WTC11 (cell line): ENCODE measurements at regions not wholly inside any gene's neighbourhood (a gene's known extent, or its start where the extent isn't known, plus 50 kb on each side); places are given as distances from the start of the nearest gene placed in this dataset.

Experiments used
- ATAC-seq: fragments of 200-7000 bp; cut with Tn5 transposase; 2 replicates; pipeline ENCODE4 v1.10.0; 2021; ENCODE audit warnings: mild to moderate bottlenecking, moderate library complexity
- CTCF ChIA-PET: fragments of 300-600 bp; sonication (Branson Sonifier 250); formaldehyde crosslinking; loops from one replicate; lab custom pipeline; 2021; ENCODE audit warnings: antibody characterized with exemption; lab: Charles Lee
- POLR2A ChIA-PET: fragments of 350-600 bp; sonication (Branson Sonifier 250); formaldehyde crosslinking; loops from one replicate; lab custom pipeline; 2021; ENCODE audit warnings: antibody characterized with exemption; lab: Charles Lee
- DNase-seq: peaks from one replicate; pipeline ENCODE4 v3.0.0; 2021; ENCODE audit warnings: low spot score
- H3K27ac Mint-ChIP-seq: 2 replicates; pipeline ENCODE4 v1.8.0; 2021; ENCODE audit warnings: mixed read lengths
- H3K27me3 Mint-ChIP-seq: 2 replicates; pipeline ENCODE4 v1.8.0; 2021; ENCODE audit warnings: low read depth, mild to moderate bottlenecking, moderate library complexity, mixed read lengths
- H3K36me3 Mint-ChIP-seq: 2 replicates; pipeline ENCODE4 v1.8.0; 2021; ENCODE audit warnings: mixed read lengths
- H3K4me1 Mint-ChIP-seq: 2 replicates; pipeline ENCODE4 v1.8.0; 2022; ENCODE audit warnings: mixed read lengths
- H3K4me3 Mint-ChIP-seq: 2 replicates; pipeline ENCODE4 v1.8.0; 2021; ENCODE audit warnings: mild to moderate bottlenecking, moderate library complexity, mixed read lengths
- H3K9me3 Mint-ChIP-seq: 2 replicates; pipeline ENCODE4 v1.8.0; 2021; ENCODE audit warnings: mixed read lengths
- CREB1 ChIP-seq: sonication (generic); formaldehyde crosslinking; IDR thresholded peaks from 2 replicates; pipeline ENCODE4 v1.8.0; 2023; ENCODE audit warnings: mild to moderate bottlenecking, missing genetic modification reagents
- CREM ChIP-seq: sonication (generic); formaldehyde crosslinking; IDR thresholded peaks from 2 replicates; pipeline ENCODE4 v1.8.1; 2022; ENCODE audit warnings: mild to moderate bottlenecking, missing genetic modification reagents, moderate library complexity
- FOXK1 ChIP-seq: sonication (generic); formaldehyde crosslinking; IDR thresholded peaks from 2 replicates; pipeline ENCODE4 v1.8.0; 2022; ENCODE audit warnings: mild to moderate bottlenecking, moderate library complexity, missing genetic modification reagents
- GABPB1 ChIP-seq: sonication (generic); formaldehyde crosslinking; IDR thresholded peaks from 2 replicates; pipeline ENCODE4 v1.8.1; 2023; ENCODE audit warnings: mild to moderate bottlenecking, missing genetic modification reagents
- NFYB ChIP-seq: sonication (generic); formaldehyde crosslinking; conservative IDR thresholded peaks from 2 replicates; pipeline ENCODE4 v1.8.0; 2022; ENCODE audit warnings: low read depth, missing genetic modification reagents
- RELA ChIP-seq: sonication (generic); formaldehyde crosslinking; IDR thresholded peaks from 2 replicates; pipeline ENCODE4 v1.8.1; 2022; ENCODE audit warnings: missing genetic modification reagents, mild to moderate bottlenecking, borderline replicate concordance
- SOX15 ChIP-seq: fragments of 250-450 bp; sonication (Bioruptor Pico); IDR thresholded peaks from 2 replicates; pipeline ENCODE4 v1.9.0; 2021; ENCODE audit warnings: mild to moderate bottlenecking
- TEAD1 ChIP-seq: sonication (generic); formaldehyde crosslinking; IDR thresholded peaks from 2 replicates; pipeline ENCODE4 v1.8.0; 2022; ENCODE audit warnings: mild to moderate bottlenecking, missing genetic modification reagents
- TEAD4 ChIP-seq: sonication (generic); formaldehyde crosslinking; IDR thresholded peaks from 2 replicates; pipeline ENCODE4 v1.8.0; 2022; ENCODE audit warnings: mild to moderate bottlenecking, missing genetic modification reagents
- ZMAT4 ChIP-seq: fragments of 250-450 bp; sonication (Bioruptor Pico); IDR thresholded peaks from 2 replicates; pipeline ENCODE4 v1.9.0; 2021; ENCODE audit warnings: mild to moderate bottlenecking
- ZNF138 ChIP-seq: sonication (generic); formaldehyde crosslinking; conservative IDR thresholded peaks from 2 replicates; pipeline ENCODE4 v1.8.1; 2022; ENCODE audit warnings: mild to moderate bottlenecking, moderate library complexity, missing genetic modification reagents
- ZNF396 ChIP-seq: fragments of 250-450 bp; sonication (Bioruptor Pico); IDR thresholded peaks from 2 replicates; pipeline ENCODE4 v1.8.0; 2021; ENCODE audit warnings: mild to moderate bottlenecking, moderate library complexity, borderline replicate concordance
- ZNF416 ChIP-seq: fragments of 250-450 bp; sonication (Bioruptor Pico); IDR thresholded peaks from 2 replicates; pipeline ENCODE4 v1.9.0; 2021; ENCODE audit warnings: mild to moderate bottlenecking, inconsistent platforms
- ZNF423 ChIP-seq: fragments of 250-450 bp; sonication (Bioruptor Pico); IDR thresholded peaks from 2 replicates; pipeline ENCODE4 v2.1.2; 2022; ENCODE audit warnings: mild to moderate bottlenecking, moderate library complexity
- TF ChIP-seq, protein P1 (sequence below): sonication (generic); formaldehyde crosslinking; IDR thresholded peaks from 2 replicates; pipeline ENCODE4 v1.8.1; 2023; ENCODE audit warnings: mild to moderate bottlenecking, moderate library complexity, missing genetic modification reagents
- TF ChIP-seq, protein P2 (sequence below): sonication (generic); formaldehyde crosslinking; IDR thresholded peaks from 2 replicates; pipeline ENCODE4 v1.8.1; 2022; ENCODE audit warnings: low read depth, missing genetic modification reagents, borderline replicate concordance
- TF ChIP-seq, protein P3 (sequence below): fragments of 250-450 bp; sonication (Bioruptor Pico); conservative IDR thresholded peaks from 2 replicates; pipeline ENCODE4 v1.9.0; 2021; ENCODE audit warnings: mild to moderate bottlenecking
- TF ChIP-seq, protein P4 (sequence below): sonication (generic); formaldehyde crosslinking; IDR thresholded peaks from 2 replicates; pipeline ENCODE4 v1.8.0; 2023; ENCODE audit warnings: missing genetic modification reagents
- TF ChIP-seq, protein P5 (sequence below): sonication (generic); formaldehyde crosslinking; IDR thresholded peaks from 2 replicates; pipeline ENCODE4 v1.8.1; 2022; ENCODE audit warnings: low read depth, mild to moderate bottlenecking, moderate library complexity, missing genetic modification reagents, borderline replicate concordance

GRCh38 chr10:33655165-33655815 lies 320.8 kb upstream of the NRP1 start:
- ChIA-PET POLR2A (no interaction called here), CTCF (no interaction called here)
- H3K27me3 Mint-ChIP-seq, result no peaks in the 10 kb centered on the region
- no peak overlapping the region for H3K27ac Mint-ChIP-seq
- H3K4me3 Mint-ChIP-seq, result no peak overlapping the region
- H3K4me1 Mint-ChIP-seq, result peaks cover 18% of the 10 kb centered on the region
- peaks cover 33% of the 10 kb centered on the region for H3K9me3 Mint-ChIP-seq
- no peak for ATAC-seq
- TF ChIP-seq ZNF138 (CRISPR knock-in tag) (no peak), ZNF396 (CRISPR knock-in tag) (no peak), GABPB1 (CRISPR knock-in tag) (no peak), CREM (CRISPR knock-in tag) (no peak), ZNF416 (no peak), ZNF423 (no peak), NFYB (CRISPR knock-in tag) (no peak), SOX15 (no peak), FOXK1 (no peak), CREB1 (no peak), TEAD1 (CRISPR knock-in tag) (no peak), RELA (CRISPR knock-in tag) (no peak), ZMAT4 (CRISPR knock-in tag) (no peak), TEAD4 (CRISPR knock-in tag) (no peak)
- TF ChIP-seq, protein P1, sequence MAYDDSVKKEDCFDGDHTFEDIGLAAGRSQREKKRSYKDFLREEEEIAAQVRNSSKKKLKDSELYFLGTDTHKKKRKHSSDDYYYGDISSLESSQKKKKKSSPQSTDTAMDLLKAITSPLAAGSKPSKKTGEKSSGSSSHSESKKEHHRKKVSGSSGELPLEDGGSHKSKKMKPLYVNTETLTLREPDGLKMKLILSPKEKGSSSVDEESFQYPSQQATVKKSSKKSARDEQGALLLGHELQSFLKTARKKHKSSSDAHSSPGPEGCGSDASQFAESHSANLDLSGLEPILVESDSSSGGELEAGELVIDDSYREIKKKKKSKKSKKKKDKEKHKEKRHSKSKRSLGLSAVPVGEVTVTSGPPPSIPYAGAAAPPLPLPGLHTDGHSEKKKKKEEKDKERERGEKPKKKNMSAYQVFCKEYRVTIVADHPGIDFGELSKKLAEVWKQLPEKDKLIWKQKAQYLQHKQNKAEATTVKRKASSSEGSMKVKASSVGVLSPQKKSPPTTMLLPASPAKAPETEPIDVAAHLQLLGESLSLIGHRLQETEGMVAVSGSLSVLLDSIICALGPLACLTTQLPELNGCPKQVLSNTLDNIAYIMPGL (CRISPR knock-in tag), result no peak
- TF ChIP-seq, protein P2, sequence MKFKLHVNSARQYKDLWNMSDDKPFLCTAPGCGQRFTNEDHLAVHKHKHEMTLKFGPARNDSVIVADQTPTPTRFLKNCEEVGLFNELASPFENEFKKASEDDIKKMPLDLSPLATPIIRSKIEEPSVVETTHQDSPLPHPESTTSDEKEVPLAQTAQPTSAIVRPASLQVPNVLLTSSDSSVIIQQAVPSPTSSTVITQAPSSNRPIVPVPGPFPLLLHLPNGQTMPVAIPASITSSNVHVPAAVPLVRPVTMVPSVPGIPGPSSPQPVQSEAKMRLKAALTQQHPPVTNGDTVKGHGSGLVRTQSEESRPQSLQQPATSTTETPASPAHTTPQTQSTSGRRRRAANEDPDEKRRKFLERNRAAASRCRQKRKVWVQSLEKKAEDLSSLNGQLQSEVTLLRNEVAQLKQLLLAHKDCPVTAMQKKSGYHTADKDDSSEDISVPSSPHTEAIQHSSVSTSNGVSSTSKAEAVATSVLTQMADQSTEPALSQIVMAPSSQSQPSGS (CRISPR knock-in tag), result no peak
- TF ChIP-seq, protein P3, sequence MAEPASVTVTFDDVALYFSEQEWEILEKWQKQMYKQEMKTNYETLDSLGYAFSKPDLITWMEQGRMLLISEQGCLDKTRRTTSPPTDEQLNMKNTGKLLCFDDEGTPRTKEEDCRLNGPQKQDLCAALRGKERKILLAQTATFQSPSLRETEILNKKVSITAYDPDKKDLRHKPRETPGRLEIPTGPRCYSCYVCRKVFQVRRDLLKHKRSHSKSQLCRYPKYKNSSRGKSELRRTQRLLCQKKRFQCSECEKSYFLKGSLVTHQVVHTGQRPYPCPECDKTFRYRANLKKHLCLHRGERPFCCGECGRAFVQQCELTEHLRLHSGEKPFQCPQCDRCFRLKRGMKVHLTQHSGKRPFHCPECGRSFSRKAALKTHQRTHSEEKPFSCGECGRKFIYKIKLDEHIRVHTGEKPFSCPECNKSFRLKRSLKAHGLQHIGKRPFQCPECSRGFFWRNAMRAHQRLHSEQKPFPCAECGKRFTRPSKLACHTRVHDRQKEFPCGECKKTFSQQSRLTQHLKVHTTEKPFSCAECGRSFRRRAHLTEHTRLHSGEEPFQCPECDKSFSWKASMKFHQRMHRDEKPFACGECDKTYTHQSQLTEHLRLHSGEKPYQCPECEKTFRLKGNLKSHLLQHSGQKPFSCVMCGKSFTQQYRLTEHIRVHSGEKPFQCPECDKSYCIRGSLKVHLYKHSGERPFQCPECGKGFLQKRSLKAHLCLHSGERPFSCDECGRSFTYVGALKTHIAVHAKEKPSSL (CRISPR knock-in tag), result no peak
- TF ChIP-seq, protein P4, sequence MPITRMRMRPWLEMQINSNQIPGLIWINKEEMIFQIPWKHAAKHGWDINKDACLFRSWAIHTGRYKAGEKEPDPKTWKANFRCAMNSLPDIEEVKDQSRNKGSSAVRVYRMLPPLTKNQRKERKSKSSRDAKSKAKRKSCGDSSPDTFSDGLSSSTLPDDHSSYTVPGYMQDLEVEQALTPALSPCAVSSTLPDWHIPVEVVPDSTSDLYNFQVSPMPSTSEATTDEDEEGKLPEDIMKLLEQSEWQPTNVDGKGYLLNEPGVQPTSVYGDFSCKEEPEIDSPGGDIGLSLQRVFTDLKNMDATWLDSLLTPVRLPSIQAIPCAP, result no peak
- TF ChIP-seq, protein P5, sequence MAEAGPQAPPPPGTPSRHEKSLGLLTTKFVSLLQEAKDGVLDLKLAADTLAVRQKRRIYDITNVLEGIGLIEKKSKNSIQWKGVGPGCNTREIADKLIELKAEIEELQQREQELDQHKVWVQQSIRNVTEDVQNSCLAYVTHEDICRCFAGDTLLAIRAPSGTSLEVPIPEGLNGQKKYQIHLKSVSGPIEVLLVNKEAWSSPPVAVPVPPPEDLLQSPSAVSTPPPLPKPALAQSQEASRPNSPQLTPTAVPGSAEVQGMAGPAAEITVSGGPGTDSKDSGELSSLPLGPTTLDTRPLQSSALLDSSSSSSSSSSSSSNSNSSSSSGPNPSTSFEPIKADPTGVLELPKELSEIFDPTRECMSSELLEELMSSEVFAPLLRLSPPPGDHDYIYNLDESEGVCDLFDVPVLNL (CRISPR knock-in tag), result no peak
- H3K36me3 Mint-ChIP-seq, result peaks cover 12% of the 10 kb centered on the region
- DNase-seq, result no peak
